HCT116 (cell line): ENCODE measurements at regions not wholly inside any gene's neighbourhood (a gene's known extent, or its start where the extent isn't known, plus 50 kb on each side); places are given as distances from the start of the nearest gene placed in this dataset.

ENCODE experiments used
- ATAC-seq: fragments of 200-7000 bp; cut with Tn5 transposase; 2 replicates; pipeline ENCODE4 v1.9.1; 2020; ENCODE audit warnings: mild to moderate bottlenecking, moderate library complexity
- BruUV-seq: library from RNA; stranded (reverse); fragments of 400-500 nt; replicated peaks from 2 replicates; lab custom pipeline; 2021; lab: Mats Ljungman, UMichigan
- CTCF ChIA-PET: fragments of 300-600 bp; sonication (Branson Sonifier 250); formaldehyde crosslinking; loops from one replicate; lab custom pipeline; 2021; ENCODE audit warnings: antibody characterized with exemption; lab: Charles Lee
- POLR2A ChIA-PET: fragments of 300-600, 350-600 bp; sonication (Branson Sonifier 250); formaldehyde crosslinking; loops from one replicate; lab custom pipeline; 2021; ENCODE audit warnings: antibody characterized with exemption; lab: Charles Lee
- RAD21 ChIA-PET, 2 experiments: fragments of 300-600 bp; sonication (Branson Sonifier 250); formaldehyde crosslinking; loops; one replicate each; lab custom pipeline; 2023; ENCODE audit warnings: low total read pairs in 2 of 2; ENCODE audit not compliant: uncharacterized antibody in 2 of 2, unreplicated experiment in 2 of 2, low non-redundant PET in 1 of 2; lab: Charles Lee
- DNase-seq: peaks from one replicate; pipeline ENCODE4 v3.0.0-alpha.2; 2010; ENCODE audit warnings: low read depth, low spot score
- H2AFZ ChIP-seq: fragments of 200-600 bp; shearing (Covaris generic), sonication (generic); 2 replicates; pipeline ENCODE4 v1.6.1; 2017; ENCODE audit warnings: low read depth, mixed run types, mixed read lengths, antibody characterized with exemption, low read length; ENCODE audit not compliant: poor library complexity, severe bottlenecking
- H3K27ac ChIP-seq: 2 replicates; pipeline ENCODE4 v1.5.1; 2012; ENCODE audit warnings: low read depth, low read length
- H3K27me3 ChIP-seq: fragments of 200-600 bp; sonication (generic); 2 replicates; pipeline ENCODE4 v1.6.1; 2016; ENCODE audit warnings: mixed run types, low read length, mixed read lengths; ENCODE audit not compliant: insufficient read depth
- H3K36me3 ChIP-seq, 2 experiments: fragments of 200-500 bp in 1 of 2; fragments of 200-600 bp in 1 of 2; sonication (Bioruptor generic) in 1 of 2; sonication (generic) in 1 of 2; 2 replicates each; pipeline versions ENCODE4 v1.5.1 to v1.6.1; 2014 to 2016; ENCODE audit warnings: low read length in 2 of 2, inconsistent platforms in 1 of 2, mixed read lengths in 1 of 2, mixed run types in 1 of 2; ENCODE audit not compliant: insufficient read depth in 2 of 2, control insufficient read depth in 1 of 2
- H3K4me1 ChIP-seq, 2 experiments: fragments of 200-600 bp in 1 of 2; sonication (generic) in 1 of 2; 2 replicates each; pipeline versions ENCODE4 v1.5.1 to v1.6.1; 2012 to 2017; ENCODE audit warnings: low read length in 2 of 2, inconsistent platforms in 1 of 2, mild to moderate bottlenecking in 1 of 2, mixed read lengths in 1 of 2, mixed run types in 1 of 2, moderate library complexity in 1 of 2; ENCODE audit not compliant: insufficient read depth in 2 of 2, control insufficient read depth in 1 of 2
- H3K4me2 ChIP-seq: fragments of 200-600 bp; sonication (generic); 2 replicates; pipeline ENCODE4 v1.6.1; 2017; ENCODE audit warnings: mixed run types, low read length, mixed read lengths
- H3K4me3 ChIP-seq, 2 experiments: fragments of 200-600 bp in 1 of 2; sonication (generic) in 1 of 2; replicated peaks in 1 of 2; 2 replicates each; pipeline ENCODE4 v1.5.1; 2011 to 2016; ENCODE audit warnings: low read length in 2 of 2, control low read depth in 1 of 2, low read depth in 1 of 2, mild to moderate bottlenecking in 1 of 2, mixed read lengths in 1 of 2, mixed run types in 1 of 2
- H3K79me2 ChIP-seq: fragments of 200-600 bp; sonication (generic); 2 replicates; pipeline ENCODE4 v1.6.1; 2017; ENCODE audit warnings: mild to moderate bottlenecking, mixed run types, low read length, moderate library complexity, mixed read lengths; ENCODE audit not compliant: insufficient read depth
- H3K9ac ChIP-seq: fragments of 200-600 bp; sonication (generic); 2 replicates; pipeline ENCODE4 v1.6.1; 2016; ENCODE audit warnings: low read length, mixed read lengths
- H3K9me2 ChIP-seq: fragments of 200-600 bp; sonication (generic), shearing (Covaris generic); 2 replicates; pipeline ENCODE4 v1.6.1; 2017; ENCODE audit warnings: mixed run types, mild to moderate bottlenecking, moderate library complexity; ENCODE audit not compliant: insufficient read depth
- H3K9me3 ChIP-seq, 2 experiments: fragments of 200-500 bp in 1 of 2; fragments of 200-600 bp in 1 of 2; sonication (Bioruptor generic) in 1 of 2; sonication (generic) in 1 of 2; 2 replicates each; pipeline ENCODE4 v1.6.1; 2014 to 2017; ENCODE audit warnings: low read length in 2 of 2, mixed read lengths in 2 of 2, inconsistent platforms in 1 of 2, low read depth in 1 of 2, mild to moderate bottlenecking in 1 of 2, mixed run types in 1 of 2, moderate library complexity in 1 of 2; ENCODE audit not compliant: control insufficient read depth in 1 of 2, insufficient read depth in 1 of 2
- H4K20me1 ChIP-seq: fragments of 200-600 bp; sonication (generic), shearing (Covaris generic); 2 replicates; pipeline ENCODE4 v1.6.1; 2017; ENCODE audit warnings: mixed run types, mild to moderate bottlenecking, moderate library complexity; ENCODE audit not compliant: insufficient read depth
- CBX3 ChIP-seq: IDR thresholded peaks from 2 replicates; pipeline ENCODE4 v1.6.1; 2012; ENCODE audit warnings: low read depth
- EGR1 ChIP-seq: IDR thresholded peaks from 2 replicates; pipeline ENCODE4 v1.6.1; 2012; ENCODE audit warnings: low read depth
- EZH2 ChIP-seq: fragments of 200-600 bp; sonication (generic); IDR thresholded peaks from 2 replicates; pipeline ENCODE4 v1.6.1; 2017; ENCODE audit warnings: antibody characterized with exemption, mixed run types
- EZH2phosphoT487 ChIP-seq: fragments of 200-600 bp; IDR thresholded peaks from 2 replicates; pipeline ENCODE4 v1.6.1; 2018; ENCODE audit warnings: antibody characterized with exemption, borderline replicate concordance
- FOSL1 ChIP-seq: IDR thresholded peaks from 2 replicates; pipeline ENCODE4 v1.6.1; 2012; ENCODE audit warnings: low read depth
- POLR2AphosphoS5 ChIP-seq: IDR thresholded peaks from 2 replicates; pipeline ENCODE4 v1.6.1; 2011; ENCODE audit warnings: mild to moderate bottlenecking, low read depth, low read length, moderate library complexity
- SP1 ChIP-seq: IDR thresholded peaks from 2 replicates; pipeline ENCODE4 v1.6.1; 2012; ENCODE audit warnings: low read depth
- YY1 ChIP-seq: IDR thresholded peaks from 2 replicates; pipeline ENCODE4 v1.6.1; 2011; ENCODE audit warnings: low read length, low read depth, moderate library complexity, mild to moderate bottlenecking; ENCODE audit not compliant: insufficient replicate concordance; ENCODE audit errors: extremely low read depth
- ZFX ChIP-seq: fragments of 450-650 bp; IDR thresholded peaks from 2 replicates; pipeline ENCODE4 v1.6.1; 2017
- intact Hi-C: fragments of 100-400 bp; cut with micrococcal nuclease; formaldehyde crosslinking; loops from 2 replicates; pipeline ENCODE4 v1.10.0; 2022
- TF ChIP-seq, protein P1 (sequence below): IDR thresholded peaks from 2 replicates; pipeline ENCODE4 v1.6.1; 2011; ENCODE audit warnings: mild to moderate bottlenecking, low read length, moderate library complexity; ENCODE audit not compliant: insufficient replicate concordance; ENCODE audit errors: extremely low read depth
- TF ChIP-seq, protein P2 (sequence below), 3 experiments: fragments of 200-600 bp in 1 of 3; sonication (generic) in 1 of 3; IDR thresholded peaks in 2 of 3; conservative IDR thresholded peaks in 1 of 3; 2 replicates each; pipeline ENCODE4 v1.5.1; 2012 to 2017; ENCODE audit warnings: low read depth in 2 of 3, low read length in 2 of 3, antibody characterized with exemption in 1 of 3, borderline replicate concordance in 1 of 3, control low read depth in 1 of 3, mild to moderate bottlenecking in 1 of 3, mixed read lengths in 1 of 3, mixed run types in 1 of 3, moderate library complexity in 1 of 3; ENCODE audit not compliant: insufficient read depth in 1 of 3
- TF ChIP-seq, protein P3 (sequence below): IDR thresholded peaks from 2 replicates; pipeline ENCODE4 v1.6.1; 2012
- TF ChIP-seq, protein P4 (sequence below): IDR thresholded peaks from 2 replicates; pipeline ENCODE4 v1.6.1; 2012
- TF ChIP-seq, protein P5 (sequence below): IDR thresholded peaks from 2 replicates; pipeline ENCODE4 v1.6.1; 2012; ENCODE audit warnings: low read depth

DNA sequence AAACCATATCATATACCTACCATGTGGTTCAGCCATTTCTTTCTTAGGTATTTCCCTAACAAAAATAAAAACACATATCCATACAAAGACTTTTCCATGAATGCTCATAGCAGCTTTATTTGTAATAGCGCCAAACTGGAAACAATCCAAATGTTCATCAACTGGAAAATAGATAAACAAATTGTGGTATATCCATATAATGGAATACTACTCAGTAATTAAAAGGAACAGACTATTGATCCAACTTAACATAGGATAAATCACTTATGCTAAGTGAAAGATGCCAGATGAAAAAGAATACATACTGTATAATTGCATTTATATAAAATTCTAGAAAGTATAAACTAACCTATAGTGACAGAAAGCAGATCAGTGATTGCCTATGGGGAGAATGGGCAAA is 323.3 kb downstream of the BUD13 start (continued):
- TF ChIP-seq, protein P1, sequence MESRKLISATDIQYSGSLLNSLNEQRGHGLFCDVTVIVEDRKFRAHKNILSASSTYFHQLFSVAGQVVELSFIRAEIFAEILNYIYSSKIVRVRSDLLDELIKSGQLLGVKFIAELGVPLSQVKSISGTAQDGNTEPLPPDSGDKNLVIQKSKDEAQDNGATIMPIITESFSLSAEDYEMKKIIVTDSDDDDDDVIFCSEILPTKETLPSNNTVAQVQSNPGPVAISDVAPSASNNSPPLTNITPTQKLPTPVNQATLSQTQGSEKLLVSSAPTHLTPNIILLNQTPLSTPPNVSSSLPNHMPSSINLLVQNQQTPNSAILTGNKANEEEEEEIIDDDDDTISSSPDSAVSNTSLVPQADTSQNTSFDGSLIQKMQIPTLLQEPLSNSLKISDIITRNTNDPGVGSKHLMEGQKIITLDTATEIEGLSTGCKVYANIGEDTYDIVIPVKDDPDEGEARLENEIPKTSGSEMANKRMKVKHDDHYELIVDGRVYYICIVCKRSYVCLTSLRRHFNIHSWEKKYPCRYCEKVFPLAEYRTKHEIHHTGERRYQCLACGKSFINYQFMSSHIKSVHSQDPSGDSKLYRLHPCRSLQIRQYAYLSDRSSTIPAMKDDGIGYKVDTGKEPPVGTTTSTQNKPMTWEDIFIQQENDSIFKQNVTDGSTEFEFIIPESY = no peak
- TF ChIP-seq, protein P2, sequence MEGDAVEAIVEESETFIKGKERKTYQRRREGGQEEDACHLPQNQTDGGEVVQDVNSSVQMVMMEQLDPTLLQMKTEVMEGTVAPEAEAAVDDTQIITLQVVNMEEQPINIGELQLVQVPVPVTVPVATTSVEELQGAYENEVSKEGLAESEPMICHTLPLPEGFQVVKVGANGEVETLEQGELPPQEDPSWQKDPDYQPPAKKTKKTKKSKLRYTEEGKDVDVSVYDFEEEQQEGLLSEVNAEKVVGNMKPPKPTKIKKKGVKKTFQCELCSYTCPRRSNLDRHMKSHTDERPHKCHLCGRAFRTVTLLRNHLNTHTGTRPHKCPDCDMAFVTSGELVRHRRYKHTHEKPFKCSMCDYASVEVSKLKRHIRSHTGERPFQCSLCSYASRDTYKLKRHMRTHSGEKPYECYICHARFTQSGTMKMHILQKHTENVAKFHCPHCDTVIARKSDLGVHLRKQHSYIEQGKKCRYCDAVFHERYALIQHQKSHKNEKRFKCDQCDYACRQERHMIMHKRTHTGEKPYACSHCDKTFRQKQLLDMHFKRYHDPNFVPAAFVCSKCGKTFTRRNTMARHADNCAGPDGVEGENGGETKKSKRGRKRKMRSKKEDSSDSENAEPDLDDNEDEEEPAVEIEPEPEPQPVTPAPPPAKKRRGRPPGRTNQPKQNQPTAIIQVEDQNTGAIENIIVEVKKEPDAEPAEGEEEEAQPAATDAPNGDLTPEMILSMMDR (IDR thresholded peaks at IDR 0.05 in 2 of 3, conservative IDR thresholded peaks at IDR 0.05 in 1 of 3; ENCODE audit: borderline replicate concordance in 1 of 3, insufficient read depth in 1 of 3, low read depth in 2 of 3, low read length in 2 of 3) = no peak
- TF ChIP-seq, protein P3, sequence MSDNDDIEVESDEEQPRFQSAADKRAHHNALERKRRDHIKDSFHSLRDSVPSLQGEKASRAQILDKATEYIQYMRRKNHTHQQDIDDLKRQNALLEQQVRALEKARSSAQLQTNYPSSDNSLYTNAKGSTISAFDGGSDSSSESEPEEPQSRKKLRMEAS = no peak
- TF ChIP-seq, all 23 proteins: peak for 0

DNA sequence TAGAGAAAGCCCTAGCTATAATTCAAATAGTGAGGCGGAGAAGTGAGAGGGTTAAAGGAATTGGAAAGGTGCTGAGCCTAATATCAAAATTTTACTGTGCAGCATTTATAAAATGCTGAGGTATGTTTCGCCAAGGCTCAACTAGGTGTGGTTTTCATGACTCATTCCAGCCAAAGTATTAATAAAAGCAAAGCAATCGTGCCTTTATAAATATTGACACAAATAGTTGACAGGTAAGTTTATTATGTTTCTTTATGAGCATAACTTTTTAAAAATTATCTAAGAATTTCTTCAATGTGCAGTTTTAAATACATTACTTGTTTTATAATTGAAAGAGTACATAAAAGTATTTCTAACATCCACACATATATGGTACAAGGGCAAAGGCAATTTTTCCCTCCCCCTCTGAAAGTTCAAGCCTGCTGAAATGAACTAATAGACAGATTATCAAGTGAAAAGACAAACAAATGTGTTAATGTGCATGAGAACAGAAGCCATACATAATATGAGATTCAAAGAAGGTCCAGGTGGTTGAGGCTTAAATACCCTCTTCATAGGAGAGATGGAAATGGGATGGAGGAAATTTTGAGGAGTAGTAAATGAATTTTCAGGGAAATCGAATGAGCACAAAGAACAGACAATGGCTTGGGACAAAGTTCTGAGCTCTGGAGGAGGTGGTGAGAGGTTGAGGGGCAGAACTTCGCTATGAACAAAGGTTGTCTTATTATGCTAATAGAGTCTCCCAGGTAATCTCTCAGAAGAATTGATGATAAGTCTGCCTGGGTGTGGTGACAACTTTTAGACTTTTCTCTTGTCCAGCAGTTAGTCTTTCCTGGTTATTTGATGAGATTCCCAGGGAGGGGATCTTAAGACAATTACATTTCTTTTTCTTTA is 326.5 kb downstream of the BUD13 start:
- H3K79me2 ChIP-seq = no peaks in the 10 kb centered on the region
- no peaks in the 10 kb centered on the region for H3K9me3 ChIP-seq
- H3K4me1 ChIP-seq = no peaks in the 10 kb centered on the region
- no peak overlapping the region for H2AFZ ChIP-seq
- no peaks in the 10 kb centered on the region for H3K36me3 ChIP-seq
- ATAC-seq (no peak), DNase-seq (no peak)
- no peak overlapping the region for H3K4me2 ChIP-seq
- ChIA-PET RAD21 (no interaction called here), CTCF (no interaction called here), POLR2A (no interaction called here)
- no peak overlapping the region for H3K9ac ChIP-seq
- intact Hi-C loops = no loop called here
- no peaks in the 10 kb centered on the region for H4K20me1 ChIP-seq
- BruUV-seq = no TSS peak
- no peaks in the 10 kb centered on the region for H3K9me2 ChIP-seq
- H3K4me3 ChIP-seq = no peak overlapping the region
- H3K27ac ChIP-seq = no peak overlapping the region
- peaks cover 9% of the 10 kb centered on the region; the same call in 1 of the 2 replicates for H3K27me3 ChIP-seq
- TF ChIP-seq SP1 = no peak
- TF ChIP-seq EZH2phosphoT487 = no peak
- no peak for TF ChIP-seq YY1
- TF ChIP-seq, protein P4, sequence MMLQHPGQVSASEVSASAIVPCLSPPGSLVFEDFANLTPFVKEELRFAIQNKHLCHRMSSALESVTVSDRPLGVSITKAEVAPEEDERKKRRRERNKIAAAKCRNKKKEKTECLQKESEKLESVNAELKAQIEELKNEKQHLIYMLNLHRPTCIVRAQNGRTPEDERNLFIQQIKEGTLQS = no peak
- TF ChIP-seq, protein P5, sequence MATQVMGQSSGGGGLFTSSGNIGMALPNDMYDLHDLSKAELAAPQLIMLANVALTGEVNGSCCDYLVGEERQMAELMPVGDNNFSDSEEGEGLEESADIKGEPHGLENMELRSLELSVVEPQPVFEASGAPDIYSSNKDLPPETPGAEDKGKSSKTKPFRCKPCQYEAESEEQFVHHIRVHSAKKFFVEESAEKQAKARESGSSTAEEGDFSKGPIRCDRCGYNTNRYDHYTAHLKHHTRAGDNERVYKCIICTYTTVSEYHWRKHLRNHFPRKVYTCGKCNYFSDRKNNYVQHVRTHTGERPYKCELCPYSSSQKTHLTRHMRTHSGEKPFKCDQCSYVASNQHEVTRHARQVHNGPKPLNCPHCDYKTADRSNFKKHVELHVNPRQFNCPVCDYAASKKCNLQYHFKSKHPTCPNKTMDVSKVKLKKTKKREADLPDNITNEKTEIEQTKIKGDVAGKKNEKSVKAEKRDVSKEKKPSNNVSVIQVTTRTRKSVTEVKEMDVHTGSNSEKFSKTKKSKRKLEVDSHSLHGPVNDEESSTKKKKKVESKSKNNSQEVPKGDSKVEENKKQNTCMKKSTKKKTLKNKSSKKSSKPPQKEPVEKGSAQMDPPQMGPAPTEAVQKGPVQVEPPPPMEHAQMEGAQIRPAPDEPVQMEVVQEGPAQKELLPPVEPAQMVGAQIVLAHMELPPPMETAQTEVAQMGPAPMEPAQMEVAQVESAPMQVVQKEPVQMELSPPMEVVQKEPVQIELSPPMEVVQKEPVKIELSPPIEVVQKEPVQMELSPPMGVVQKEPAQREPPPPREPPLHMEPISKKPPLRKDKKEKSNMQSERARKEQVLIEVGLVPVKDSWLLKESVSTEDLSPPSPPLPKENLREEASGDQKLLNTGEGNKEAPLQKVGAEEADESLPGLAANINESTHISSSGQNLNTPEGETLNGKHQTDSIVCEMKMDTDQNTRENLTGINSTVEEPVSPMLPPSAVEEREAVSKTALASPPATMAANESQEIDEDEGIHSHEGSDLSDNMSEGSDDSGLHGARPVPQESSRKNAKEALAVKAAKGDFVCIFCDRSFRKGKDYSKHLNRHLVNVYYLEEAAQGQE = no peak
- TF ChIP-seq EGR1 = no peak
- no peak for TF ChIP-seq FOSL1
- no peak for TF ChIP-seq EZH2
- TF ChIP-seq POLR2AphosphoS5 = no peak
- TF ChIP-seq CBX3 = no peak
- TF ChIP-seq ZFX = no peak
